Type B pancreatic cell (in vitro differentiated cells): ENCODE measurements at regions not wholly inside any gene's neighbourhood (a gene's known extent, or its start where the extent isn't known, plus 50 kb on each side); places are given as distances from the start of the nearest gene placed in this dataset.

Experiments
- DNase-seq: peaks from one replicate; pipeline ENCODE4 v3.0.0; 2021; ENCODE audit warnings: mixed read lengths; ENCODE audit not compliant: unreplicated experiment; ENCODE audit errors: extremely low spot score
- H3K27ac Mint-ChIP-seq: 2 replicates; pipeline ENCODE4 v1.8.0; 2021; ENCODE audit warnings: mild to moderate bottlenecking, mixed read lengths
- H3K27me3 Mint-ChIP-seq: 2 replicates; pipeline ENCODE4 v1.8.0; 2021; ENCODE audit warnings: mixed read lengths
- H3K36me3 Mint-ChIP-seq: 2 replicates; pipeline ENCODE4 v1.8.0; 2021; ENCODE audit warnings: mixed read lengths
- H3K4me1 Mint-ChIP-seq: one replicate; pipeline ENCODE4 v1.8.0; 2021; ENCODE audit warnings: mixed read lengths; ENCODE audit not compliant: unreplicated experiment
- H3K4me3 Mint-ChIP-seq: 2 replicates; pipeline ENCODE4 v1.8.0; 2021; ENCODE audit warnings: mild to moderate bottlenecking, mixed read lengths
- H3K9me3 Mint-ChIP-seq: 2 replicates; pipeline ENCODE4 v1.8.0; 2021; ENCODE audit warnings: mixed read lengths
- TF ChIP-seq, protein P1 (sequence below): fragments of 200-600 bp; sonication (generic); conservative IDR thresholded peaks from 2 replicates; pipeline ENCODE4 v1.5.0; 2021; ENCODE audit warnings: antibody characterized with exemption, mild to moderate bottlenecking

DNA sequence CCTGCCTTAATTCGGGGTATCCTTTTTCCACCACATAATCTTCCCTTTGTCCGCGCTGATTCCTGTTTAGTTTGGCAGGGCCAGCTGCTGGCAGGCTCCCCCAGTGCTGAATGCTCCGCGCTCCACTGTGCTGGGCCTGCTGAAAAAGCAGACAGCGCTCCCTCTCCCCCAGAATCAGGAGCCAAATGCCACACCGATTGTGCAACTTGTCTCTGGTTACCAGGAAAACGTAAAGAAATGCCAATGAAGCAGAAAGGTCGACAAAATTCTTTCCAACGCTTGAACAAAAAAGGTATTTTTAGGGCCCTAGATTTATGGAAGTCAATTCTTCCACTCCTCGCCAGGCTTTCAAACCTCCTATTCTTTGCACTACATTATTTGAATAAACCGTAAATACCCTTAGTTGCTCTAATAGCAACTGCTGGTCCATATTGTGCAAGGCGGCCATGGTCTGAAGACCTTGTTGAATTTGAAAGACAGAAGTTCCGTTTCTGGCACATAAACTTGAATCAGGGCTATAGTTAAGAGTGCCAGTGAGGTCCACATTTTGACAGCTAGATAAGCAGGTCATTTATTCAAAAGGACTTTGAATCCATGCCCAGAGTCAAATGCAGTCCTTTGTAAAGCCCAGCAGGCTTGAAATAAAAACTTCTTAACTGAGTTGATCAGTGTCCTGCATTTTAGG is 206.7 kb upstream of the RFC3 start:
- TF ChIP-seq, protein P1, sequence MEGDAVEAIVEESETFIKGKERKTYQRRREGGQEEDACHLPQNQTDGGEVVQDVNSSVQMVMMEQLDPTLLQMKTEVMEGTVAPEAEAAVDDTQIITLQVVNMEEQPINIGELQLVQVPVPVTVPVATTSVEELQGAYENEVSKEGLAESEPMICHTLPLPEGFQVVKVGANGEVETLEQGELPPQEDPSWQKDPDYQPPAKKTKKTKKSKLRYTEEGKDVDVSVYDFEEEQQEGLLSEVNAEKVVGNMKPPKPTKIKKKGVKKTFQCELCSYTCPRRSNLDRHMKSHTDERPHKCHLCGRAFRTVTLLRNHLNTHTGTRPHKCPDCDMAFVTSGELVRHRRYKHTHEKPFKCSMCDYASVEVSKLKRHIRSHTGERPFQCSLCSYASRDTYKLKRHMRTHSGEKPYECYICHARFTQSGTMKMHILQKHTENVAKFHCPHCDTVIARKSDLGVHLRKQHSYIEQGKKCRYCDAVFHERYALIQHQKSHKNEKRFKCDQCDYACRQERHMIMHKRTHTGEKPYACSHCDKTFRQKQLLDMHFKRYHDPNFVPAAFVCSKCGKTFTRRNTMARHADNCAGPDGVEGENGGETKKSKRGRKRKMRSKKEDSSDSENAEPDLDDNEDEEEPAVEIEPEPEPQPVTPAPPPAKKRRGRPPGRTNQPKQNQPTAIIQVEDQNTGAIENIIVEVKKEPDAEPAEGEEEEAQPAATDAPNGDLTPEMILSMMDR = no peak
- no peak for DNase-seq
- Mint-ChIP-seq H3K27me3 (peaks cover 8% of the 10 kb centered on the region), H3K4me1 (peaks cover 15% of the 10 kb centered on the region), H3K36me3 (no peaks in the 10 kb centered on the region), H3K9me3 (no peaks in the 10 kb centered on the region), H3K27ac (peak overlapping the region; percentile 41), H3K4me3 (peak overlapping the region; percentile 23)

GRCh38 chr13:33612641-33613638 is 205.0 kb upstream of the RFC3 start:
- TF ChIP-seq, protein P1 = no peak
- peaks cover 8% of the 10 kb centered on the region for H3K27me3 Mint-ChIP-seq
- H3K4me3 Mint-ChIP-seq = no peak overlapping the region
- no peaks in the 10 kb centered on the region for H3K9me3 Mint-ChIP-seq
- DNase-seq = no peak
- H3K4me1 Mint-ChIP-seq = peaks cover 15% of the 10 kb centered on the region
- no peak overlapping the region for H3K27ac Mint-ChIP-seq
- no peaks in the 10 kb centered on the region for H3K36me3 Mint-ChIP-seq

GRCh38 chr13:33615436-33615835 is 202.5 kb upstream of the RFC3 start:
- no peaks in the 10 kb centered on the region for H3K9me3 Mint-ChIP-seq
- DNase-seq = no peak
- H3K27me3 Mint-ChIP-seq = peaks cover 8% of the 10 kb centered on the region
- peaks cover 15% of the 10 kb centered on the region for H3K4me1 Mint-ChIP-seq
- H3K36me3 Mint-ChIP-seq = no peaks in the 10 kb centered on the region
- TF ChIP-seq, protein P1 = no peak
- no peak overlapping the region for H3K4me3 Mint-ChIP-seq
- no peak overlapping the region for H3K27ac Mint-ChIP-seq

DNA sequence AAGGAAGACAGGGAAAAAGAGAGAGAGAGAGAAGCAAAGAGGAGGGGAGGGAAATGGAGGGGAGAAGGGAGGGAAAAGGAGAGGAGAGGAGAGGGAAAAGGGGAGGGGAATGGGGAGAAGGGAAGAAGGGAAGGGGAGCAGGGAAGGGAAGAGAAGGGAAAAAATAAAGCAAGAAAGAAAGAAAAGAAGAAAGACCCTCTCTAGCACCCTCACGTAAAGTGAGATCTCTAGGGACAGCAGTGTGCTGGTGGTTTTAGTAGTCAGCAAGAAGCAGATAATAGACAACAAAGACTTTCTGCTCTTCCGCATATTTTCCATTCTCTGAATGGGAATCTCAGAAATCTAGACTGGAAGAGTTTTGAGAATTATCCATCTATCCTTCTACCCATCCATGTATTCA is 201.8 kb upstream of the RFC3 start:
- Mint-ChIP-seq H3K4me1 (peaks cover 9% of the 10 kb centered on the region), H3K27ac (no peak overlapping the region), H3K4me3 (no peak overlapping the region), H3K9me3 (no peaks in the 10 kb centered on the region), H3K27me3 (peaks cover 8% of the 10 kb centered on the region), H3K36me3 (no peaks in the 10 kb centered on the region)
- no peak for DNase-seq
- TF ChIP-seq, protein P1 = no peak

DNA sequence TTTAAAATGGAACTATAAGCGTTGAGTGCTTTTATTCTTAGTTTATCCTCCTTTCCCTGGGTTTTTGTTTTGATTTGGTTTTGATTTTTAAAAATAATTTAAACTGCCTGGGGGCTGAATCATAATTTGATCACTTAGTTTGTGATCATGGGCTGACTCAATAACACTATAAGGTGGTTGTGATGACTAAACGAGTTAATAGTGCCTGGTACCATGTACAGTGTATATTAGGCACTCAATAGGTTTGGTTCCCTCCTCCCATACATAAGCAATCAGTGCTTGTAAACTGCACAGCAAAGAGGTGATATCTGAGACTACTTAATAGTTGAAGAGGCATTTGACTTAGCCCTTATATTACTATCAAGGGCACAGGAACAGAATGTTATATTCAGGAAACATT is 200.9 kb upstream of the RFC3 start:
- TF ChIP-seq, protein P1 = no peak
- peaks cover 6% of the 10 kb centered on the region for H3K4me1 Mint-ChIP-seq
- no peaks in the 10 kb centered on the region for H3K36me3 Mint-ChIP-seq
- no peak overlapping the region for H3K4me3 Mint-ChIP-seq
- H3K27me3 Mint-ChIP-seq = peaks cover 8% of the 10 kb centered on the region
- H3K9me3 Mint-ChIP-seq = no peaks in the 10 kb centered on the region
- no peak for DNase-seq
- H3K27ac Mint-ChIP-seq = no peak overlapping the region
